ENCODE measurements at regions not wholly inside any gene's neighbourhood (a gene's known extent, or its start where the extent isn't known, plus 50 kb on each side); places are given as distances from the start of the nearest gene placed in this dataset.

- TF ChIP-seq CTCF (IDR thresholded peaks at IDR 0.05; ENCODE audit: low read depth, low read length) (no peak), EZH2phosphoT487 (IDR thresholded peaks at IDR 0.05; ENCODE audit: low read depth) (no peak)
- Histone ChIP-seq H3K4me2 (ENCODE audit: low read length) (no peak overlapping the region), H3K27me3 (ENCODE audit: low read depth, low read length) (no peaks in the 10 kb centered on the region), H3K27ac (ENCODE audit: low read length) (no peak overlapping the region), H3K9me3 (ENCODE audit: insufficient read depth, low read length) (no peaks in the 10 kb centered on the region), H4K20me1 (ENCODE audit: insufficient read depth, low read length) (no peaks in the 10 kb centered on the region), H3K9ac (ENCODE audit: low read length) (no peak overlapping the region), H3K4me1 (ENCODE audit: low read length) (peaks cover 4% of the 10 kb centered on the region), H2AFZ (ENCODE audit: low read depth, low read length) (no peak overlapping the region), H3K36me3 (replicated peaks; ENCODE audit: low read depth, low read length) (no peaks in the 10 kb centered on the region), H3K4me3 (ENCODE audit: low read length) (no peak overlapping the region), H3K79me2 (ENCODE audit: low read length) (no peaks in the 10 kb centered on the region)
Observed at GRCh38 chr5:116923344-116923743, 348.7 kb upstream of the SEMA6A start.

GRCh38 chr5:116922532-116922931 lies 347.9 kb upstream of the SEMA6A start:
- no peaks in the 10 kb centered on the region for H3K9me3 ChIP-seq (ENCODE audit: insufficient read depth, low read length)
- no peak overlapping the region for H3K4me2 ChIP-seq (ENCODE audit: low read length)
- H2AFZ ChIP-seq (ENCODE audit: low read depth, low read length), result no peak overlapping the region
- no peaks in the 10 kb centered on the region for H3K27me3 ChIP-seq (ENCODE audit: low read depth, low read length)
- H3K9ac ChIP-seq (ENCODE audit: low read length), result no peak overlapping the region
- H3K27ac ChIP-seq (ENCODE audit: low read length), result no peak overlapping the region
- H3K36me3 ChIP-seq (replicated peaks; ENCODE audit: low read depth, low read length), result no peaks in the 10 kb centered on the region
- H3K4me1 ChIP-seq (ENCODE audit: low read length), result peaks cover 4% of the 10 kb centered on the region
- no peaks in the 10 kb centered on the region for H4K20me1 ChIP-seq (ENCODE audit: insufficient read depth, low read length)
- H3K79me2 ChIP-seq (ENCODE audit: low read length), result no peaks in the 10 kb centered on the region
- TF ChIP-seq EZH2phosphoT487 (IDR thresholded peaks at IDR 0.05; ENCODE audit: low read depth), result no peak
- no peak for TF ChIP-seq CTCF (IDR thresholded peaks at IDR 0.05; ENCODE audit: low read depth, low read length)
- H3K4me3 ChIP-seq (ENCODE audit: low read length), result no peak overlapping the region

GRCh38 chr5:116914869-116915504 lies 340.4 kb upstream of the SEMA6A start:
- TF ChIP-seq EZH2phosphoT487 (IDR thresholded peaks at IDR 0.05; ENCODE audit: low read depth) (no peak), CTCF (IDR thresholded peaks at IDR 0.05; ENCODE audit: low read depth, low read length) (no peak)
- Histone ChIP-seq H2AFZ (ENCODE audit: low read depth, low read length) (no peak overlapping the region), H3K4me1 (ENCODE audit: low read length) (peaks cover 5% of the 10 kb centered on the region), H3K79me2 (ENCODE audit: low read length) (no peaks in the 10 kb centered on the region), H3K9ac (ENCODE audit: low read length) (no peak overlapping the region), H3K27ac (ENCODE audit: low read length) (no peak overlapping the region), H3K9me3 (ENCODE audit: insufficient read depth, low read length) (no peaks in the 10 kb centered on the region), H3K36me3 (replicated peaks; ENCODE audit: low read depth, low read length) (no peaks in the 10 kb centered on the region), H3K27me3 (ENCODE audit: low read depth, low read length) (no peaks in the 10 kb centered on the region), H3K4me2 (ENCODE audit: low read length) (no peak overlapping the region), H4K20me1 (ENCODE audit: insufficient read depth, low read length) (no peaks in the 10 kb centered on the region), H3K4me3 (ENCODE audit: low read length) (no peak overlapping the region)

- H3K4me1 ChIP-seq (ENCODE audit: low read length), result peaks cover 25% of the 10 kb centered on the region
- no peaks in the 10 kb centered on the region for H3K36me3 ChIP-seq (replicated peaks; ENCODE audit: low read depth, low read length)
- H3K4me2 ChIP-seq (ENCODE audit: low read length), result no peak overlapping the region
- no peak overlapping the region for H3K4me3 ChIP-seq (ENCODE audit: low read length)
- H3K9ac ChIP-seq (ENCODE audit: low read length), result no peak overlapping the region
- H2AFZ ChIP-seq (ENCODE audit: low read depth, low read length), result no peak overlapping the region
- H3K9me3 ChIP-seq (ENCODE audit: insufficient read depth, low read length), result no peaks in the 10 kb centered on the region
- H4K20me1 ChIP-seq (ENCODE audit: insufficient read depth, low read length), result no peaks in the 10 kb centered on the region
- no peaks in the 10 kb centered on the region for H3K79me2 ChIP-seq (ENCODE audit: low read length)
- TF ChIP-seq EZH2phosphoT487 (IDR thresholded peaks at IDR 0.05; ENCODE audit: low read depth) (no peak), CTCF (IDR thresholded peaks at IDR 0.05; ENCODE audit: low read depth, low read length) (no peak)
- peaks cover 16% of the 10 kb centered on the region for H3K27me3 ChIP-seq (ENCODE audit: low read depth, low read length)
- no peak overlapping the region for H3K27ac ChIP-seq (ENCODE audit: low read length)
Observed at GRCh38 chr5:116912221-116912620, 337.6 kb upstream of the SEMA6A start.

Measured in OCI-LY3 (cell line).